ENCODE measurements at regions not wholly inside any gene's neighbourhood (a gene's known extent, or its start where the extent isn't known, plus 50 kb on each side); places are given as distances from the start of the nearest gene placed in this dataset.

- dilution Hi-C loops (cut with HindIII; ENCODE audit: low sequenced_read_pairs, unreplicated experiment): no loop called here
Measured at GRCh38 chr12:24603371-24603770, 345.5 kb downstream of the BCAT1 start.

More at GRCh38 chr12:24603371-24603770, 345.5 kb downstream of the BCAT1 start:
- Histone ChIP-seq H3K9ac (ENCODE audit: low read depth, low read length) (no peak overlapping the region), H4K20me1 (ENCODE audit: insufficient read depth, low read length) (no peaks in the 10 kb centered on the region), H3K27me3 (ENCODE audit: control insufficient read depth, insufficient read depth, low read length) (no peaks in the 10 kb centered on the region), H2BK120ac (ENCODE audit: low read depth, low read length) (0 out of 2 replicates have a peak overlapping the region, but pooled peaks have one; percentile 5), H2BK20ac (ENCODE audit: low read depth, low read length) (no peak overlapping the region), H3K23ac (ENCODE audit: low read depth, low read length) (peak overlapping the region; percentile 42; the same call in 1 of the 2 replicates), H3K9me3 (ENCODE audit: control insufficient read depth, insufficient read depth, low read length) (no peaks in the 10 kb centered on the region; the same call in 1 of the 2 replicates), H3K14ac (replicated peaks; ENCODE audit: low read depth, low read length) (0 out of 2 replicates have a peak overlapping the region, but pooled peaks have one; percentile 4), H4K5ac (ENCODE audit: low read depth, low read length) (no peak overlapping the region), H4K91ac (ENCODE audit: insufficient read depth, low read depth, low read length) (0 out of 2 replicates have a peak overlapping the region, but pooled peaks have one; percentile 2), H4K8ac (ENCODE audit: low read depth in 2 of 2, low read length in 2 of 2) (no peak overlapping the region), H2BK5ac (ENCODE audit: low read depth, low read length, poor library complexity, severe bottlenecking) (no peak overlapping the region), H3K27ac (ENCODE audit: insufficient read depth, low read length) (no peak overlapping the region), H2AK5ac (ENCODE audit: low read depth, low read length) (0 out of 2 replicates have a peak overlapping the region, but pooled peaks have one; percentile 53), H3K18ac (ENCODE audit: low read depth, low read length) (no peak overlapping the region; the same call in 1 of the 2 replicates), H3K4ac (ENCODE audit: low read depth, low read length) (no peak overlapping the region; the same call in 1 of the 2 replicates), H3K36me3 (ENCODE audit: control insufficient read depth, insufficient read depth, low read length) (no peaks in the 10 kb centered on the region), H2AK9ac (replicated peaks; ENCODE audit: low read depth, low read length, poor library complexity) (no peak overlapping the region), H3K4me3 (ENCODE audit: insufficient read depth, low read depth, low read length) (no peak overlapping the region), H3K79me1 (ENCODE audit: low read depth in 1 of 2, low read length in 2 of 2) (no peaks in the 10 kb centered on the region), H3K9me1 (ENCODE audit: insufficient read depth, low read length) (no peaks in the 10 kb centered on the region; the same call in 1 of the 2 replicates), H2AFZ (replicated peaks; ENCODE audit: low read length, poor library complexity) (no peak overlapping the region), H3K4me2 (ENCODE audit: low read depth, low read length) (no peak overlapping the region), H2BK15ac (ENCODE audit: low read depth, low read length) (0 out of 3 replicates have a peak overlapping the region, but pooled peaks have one; percentile 44), H3K4me1 (ENCODE audit: control insufficient read depth, insufficient read depth, low read length) (peaks cover 1% of the 10 kb centered on the region; the same call in 1 of the 2 replicates), H3K56ac (ENCODE audit: extremely low read depth, insufficient read depth, low read length) (no peak overlapping the region)
- ChIA-PET POLR2A (ENCODE audit: unreplicated experiment) (no interaction called here), CTCF (interaction anchor here (0.6 to 1.2 kb wide), 2 partner anchors 15 to 175 kb away, joined by 5 to 7 read pairs; no protein-coding TSS in a partner anchor)
- no TSS peak for BruUV-seq (replicated peaks)
- no peak for ATAC-seq (ENCODE audit: low read depth)
- no CpG with 5 or more reads among the region's 3 CpGs for WGBS, 2 experiments (ENCODE audit: extremely low coverage in 2 of 2, insufficient read length in 1 of 2)
- in situ Hi-C loops (cut with MboI; ENCODE audit: low sequenced_read_pairs): no loop called here
- DNase-seq: no peak
- TF ChIP-seq USF2 (IDR thresholded peaks at IDR 0.05; ENCODE audit: low read depth, low read length): no peak
- TF ChIP-seq CEBPB (IDR thresholded peaks at IDR 0.05; ENCODE audit: low read depth, low read length): no peak
- TF ChIP-seq POLR2A (IDR thresholded peaks at IDR 0.05; ENCODE audit: low read depth, low read length): no peak
- no peak for TF ChIP-seq NFE2L2 (IDR thresholded peaks at IDR 0.05; ENCODE audit: low read depth, low read length)
- TF ChIP-seq SMC3 (IDR thresholded peaks at IDR 0.05; ENCODE audit: low read depth, low read length): no peak
- no peak for TF ChIP-seq MAFK (IDR thresholded peaks at IDR 0.05; ENCODE audit: low read depth, low read length)
- TF ChIP-seq BHLHE40 (IDR thresholded peaks at IDR 0.05; ENCODE audit: low read depth, low read length): no peak
- TF ChIP-seq RFX5 (IDR thresholded peaks at IDR 0.05; ENCODE audit: low read depth, low read length): no peak
- no peak for TF ChIP-seq FOS (IDR thresholded peaks at IDR 0.05; ENCODE audit: low read depth, low read length)
- TF ChIP-seq MAZ (IDR thresholded peaks at IDR 0.05; ENCODE audit: borderline replicate concordance, low read depth, low read length): no peak
- TF ChIP-seq ELK1 (IDR thresholded peaks at IDR 0.05; ENCODE audit: borderline replicate concordance, low read depth, low read length): no peak
- TF ChIP-seq RAD21 (IDR thresholded peaks at IDR 0.05; ENCODE audit: low read length): no peak
- TF ChIP-seq CTCF (conservative IDR thresholded peaks at IDR 0.05; ENCODE audit: low read depth, low read length): no peak
- no peak for TF ChIP-seq MXI1 (IDR thresholded peaks at IDR 0.05; ENCODE audit: borderline replicate concordance, low read depth, low read length)
- intact Hi-C loops (cut with micrococcal nuclease): no loop called here

Measured in IMR-90 (cell line).